ENCODE measurements at regions not wholly inside any gene's neighbourhood (a gene's known extent, or its start where the extent isn't known, plus 50 kb on each side); places are given as distances from the start of the nearest gene placed in this dataset.

- TF ChIP-seq YY1 (IDR thresholded peaks at IDR 0.05; ENCODE audit: insufficient read depth, insufficient read length) = no peak
- TF ChIP-seq ZNF274 (IDR thresholded peaks at IDR 0.05; ENCODE audit: low read depth, low read length) = no peak
- TF ChIP-seq SUZ12 (IDR thresholded peaks at IDR 0.05; ENCODE audit: extremely low read depth, insufficient read depth, insufficient read length) = no peak
Measured at GRCh38 chr14:55739967-55740648, 160.1 kb downstream of the KTN1 start.
